BJ (cell line): ENCODE measurements at regions not wholly inside any gene's neighbourhood (a gene's known extent, or its start where the extent isn't known, plus 50 kb on each side); places are given as distances from the start of the nearest gene placed in this dataset.

Experiments
- CTCF ChIA-PET: fragments of 350-600 bp; formaldehyde crosslinking; extraction: SDS; loops from one replicate; lab custom pipeline; 2021; ENCODE audit warnings: antibody characterized with exemption, inconsistent platforms; lab: Yijun Ruan, JAX
- POLR2A ChIA-PET: fragments of 300-600 bp; sonication (Branson Sonifier 250); formaldehyde crosslinking; extraction: SDS; loops from one replicate; lab custom pipeline; 2021; ENCODE audit warnings: antibody characterized with exemption; lab: Charles Lee
- DNase-seq: peaks from one replicate; pipeline ENCODE4 v3.0.0-alpha.2; 2011; ENCODE audit warnings: low read depth
- H3K27me3 ChIP-seq: 2 replicates; pipeline ENCODE4 v1.6.0; 2011; ENCODE audit warnings: low read length; ENCODE audit not compliant: control insufficient read depth, insufficient read depth
- H3K36me3 ChIP-seq: 2 replicates; pipeline ENCODE4 v1.5.1; 2011; ENCODE audit warnings: low read length; ENCODE audit not compliant: control insufficient read depth, insufficient read depth
- H3K4me3 ChIP-seq: 2 replicates; pipeline ENCODE4 v1.5.1; 2011; ENCODE audit warnings: low read depth, mild to moderate bottlenecking, control low read depth, low read length
- TF ChIP-seq, protein P1 (sequence below): IDR thresholded peaks from 2 replicates; pipeline ENCODE4 v1.5.1; 2011; ENCODE audit warnings: low read depth, mild to moderate bottlenecking, control low read depth, inconsistent platforms, low read length, moderate library complexity; ENCODE audit not compliant: insufficient read depth

DNA sequence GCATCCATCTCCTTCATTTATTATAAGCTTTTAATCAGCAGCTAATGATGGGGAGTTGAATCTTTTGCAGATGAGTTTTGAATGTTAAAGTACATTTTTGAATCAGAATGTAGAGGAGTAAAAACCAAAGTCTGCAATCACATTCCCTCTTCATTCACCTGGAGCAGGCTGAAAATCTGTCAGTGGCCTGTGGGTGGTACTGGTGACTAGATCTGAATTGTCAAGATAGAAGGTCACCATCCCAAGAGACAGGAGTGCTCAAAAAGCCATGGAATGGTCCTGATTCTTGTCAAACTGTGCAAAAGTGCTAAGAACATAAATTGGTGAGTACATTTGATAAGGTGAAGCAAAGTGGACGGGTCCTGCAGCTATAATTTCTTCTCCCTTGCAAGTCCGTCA lies 881.3 kb upstream of the NR2F2 start:
- DNase-seq = no peak
- TF ChIP-seq, protein P1, sequence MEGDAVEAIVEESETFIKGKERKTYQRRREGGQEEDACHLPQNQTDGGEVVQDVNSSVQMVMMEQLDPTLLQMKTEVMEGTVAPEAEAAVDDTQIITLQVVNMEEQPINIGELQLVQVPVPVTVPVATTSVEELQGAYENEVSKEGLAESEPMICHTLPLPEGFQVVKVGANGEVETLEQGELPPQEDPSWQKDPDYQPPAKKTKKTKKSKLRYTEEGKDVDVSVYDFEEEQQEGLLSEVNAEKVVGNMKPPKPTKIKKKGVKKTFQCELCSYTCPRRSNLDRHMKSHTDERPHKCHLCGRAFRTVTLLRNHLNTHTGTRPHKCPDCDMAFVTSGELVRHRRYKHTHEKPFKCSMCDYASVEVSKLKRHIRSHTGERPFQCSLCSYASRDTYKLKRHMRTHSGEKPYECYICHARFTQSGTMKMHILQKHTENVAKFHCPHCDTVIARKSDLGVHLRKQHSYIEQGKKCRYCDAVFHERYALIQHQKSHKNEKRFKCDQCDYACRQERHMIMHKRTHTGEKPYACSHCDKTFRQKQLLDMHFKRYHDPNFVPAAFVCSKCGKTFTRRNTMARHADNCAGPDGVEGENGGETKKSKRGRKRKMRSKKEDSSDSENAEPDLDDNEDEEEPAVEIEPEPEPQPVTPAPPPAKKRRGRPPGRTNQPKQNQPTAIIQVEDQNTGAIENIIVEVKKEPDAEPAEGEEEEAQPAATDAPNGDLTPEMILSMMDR = no peak
- H3K27me3 ChIP-seq = no peaks in the 10 kb centered on the region
- ChIA-PET POLR2A (no interaction called here), CTCF (no interaction called here)
- no peaks in the 10 kb centered on the region for H3K36me3 ChIP-seq
- H3K4me3 ChIP-seq = no peak overlapping the region

DNA sequence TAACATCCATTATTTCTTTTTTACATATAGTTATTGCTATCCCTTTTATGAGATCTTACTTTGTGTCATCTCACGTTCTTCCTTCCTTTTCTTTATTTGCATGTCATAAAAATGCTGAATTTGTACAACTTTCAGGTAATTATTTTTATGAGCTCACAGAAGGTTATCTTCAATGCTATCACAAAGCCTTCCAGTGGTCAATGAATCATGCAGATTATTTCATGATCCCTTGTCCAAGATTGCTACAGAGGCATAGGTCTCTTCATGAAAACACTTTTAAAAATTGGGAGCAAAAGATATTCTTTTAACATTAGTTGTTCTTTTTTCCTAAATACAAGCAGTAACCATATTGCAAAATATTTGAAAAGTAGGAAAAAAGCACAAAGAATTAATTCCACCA lies 880.1 kb upstream of the NR2F2 start:
- Histone ChIP-seq H3K36me3 (no peaks in the 10 kb centered on the region), H3K27me3 (no peaks in the 10 kb centered on the region), H3K4me3 (no peak overlapping the region)
- CTCF ChIA-PET = no interaction called here
- DNase-seq = no peak
- POLR2A ChIA-PET = no interaction called here
- TF ChIP-seq, protein P1 = no peak

DNA sequence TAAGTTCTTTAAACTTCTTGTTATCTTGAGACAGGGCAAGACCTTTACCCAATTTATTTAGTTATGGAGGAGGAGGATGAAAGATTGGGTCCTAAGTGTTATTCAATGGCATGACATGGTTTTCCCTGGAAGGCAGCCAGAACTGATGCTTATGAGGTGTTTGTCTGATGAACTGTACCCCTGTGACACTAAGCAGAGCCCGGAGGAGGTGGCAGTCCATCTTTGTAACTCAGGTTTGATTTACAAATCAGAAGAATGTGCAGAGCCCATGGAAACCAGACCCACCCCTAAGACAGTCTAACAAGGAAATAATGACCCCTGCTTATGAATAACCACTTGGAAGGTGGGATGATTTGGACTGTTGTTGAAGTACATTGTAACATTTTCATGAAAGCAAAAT lies 878.6 kb upstream of the NR2F2 start:
- ChIA-PET POLR2A (no interaction called here), CTCF (interaction anchor here (1.4 kb wide), 1 partner anchor 9 kb away, joined by 3 read pairs; no protein-coding TSS in a partner anchor)
- Histone ChIP-seq H3K36me3 (no peaks in the 10 kb centered on the region), H3K27me3 (no peaks in the 10 kb centered on the region), H3K4me3 (no peak overlapping the region)
- DNase-seq = no peak
- TF ChIP-seq, protein P1 = no peak

DNA sequence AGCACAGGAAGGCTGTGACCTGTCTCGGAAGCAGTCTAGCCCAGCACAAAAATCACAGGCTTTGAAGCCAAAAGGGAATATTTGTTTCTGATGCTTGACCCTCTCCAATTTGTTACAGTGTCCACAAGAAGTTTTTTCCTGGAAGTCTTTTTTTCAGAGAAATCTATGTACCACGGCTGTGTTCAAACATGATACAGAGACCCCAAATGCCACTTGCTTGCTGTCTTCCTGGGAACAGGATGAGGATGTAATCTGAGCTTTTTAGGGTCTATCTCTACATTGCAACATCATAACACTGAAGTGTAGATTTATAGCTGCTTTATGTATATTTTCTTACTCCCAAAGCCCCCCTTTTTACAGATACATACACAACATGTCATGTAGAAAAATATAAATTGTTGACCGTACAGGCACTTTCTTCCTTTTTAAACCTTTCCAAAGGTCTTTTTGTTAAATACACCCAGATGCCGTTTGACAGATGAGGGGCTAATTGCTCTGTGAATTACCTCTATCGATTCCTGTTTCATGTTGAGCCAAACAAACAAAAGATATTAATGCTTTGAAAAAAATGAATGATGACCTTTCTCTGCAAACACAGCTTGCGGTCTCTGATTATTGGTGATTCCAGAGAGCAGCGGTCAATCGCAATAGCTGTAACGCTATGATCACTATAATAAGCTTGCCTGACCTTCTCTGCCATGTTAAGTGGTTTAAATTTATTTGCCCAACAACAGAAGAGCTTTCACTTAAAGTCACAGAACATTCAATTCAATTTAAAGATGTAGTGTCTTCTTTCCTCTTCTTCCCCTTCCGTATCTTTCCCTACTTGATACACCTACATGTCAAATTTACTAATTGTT lies 875.9 kb upstream of the NR2F2 start:
- H3K36me3 ChIP-seq = no peaks in the 10 kb centered on the region
- DNase-seq = no peak
- no peak overlapping the region for H3K4me3 ChIP-seq
- TF ChIP-seq, protein P1 = no peak
- H3K27me3 ChIP-seq = no peaks in the 10 kb centered on the region
- ChIA-PET POLR2A (no interaction called here), CTCF (no interaction called here)

DNA sequence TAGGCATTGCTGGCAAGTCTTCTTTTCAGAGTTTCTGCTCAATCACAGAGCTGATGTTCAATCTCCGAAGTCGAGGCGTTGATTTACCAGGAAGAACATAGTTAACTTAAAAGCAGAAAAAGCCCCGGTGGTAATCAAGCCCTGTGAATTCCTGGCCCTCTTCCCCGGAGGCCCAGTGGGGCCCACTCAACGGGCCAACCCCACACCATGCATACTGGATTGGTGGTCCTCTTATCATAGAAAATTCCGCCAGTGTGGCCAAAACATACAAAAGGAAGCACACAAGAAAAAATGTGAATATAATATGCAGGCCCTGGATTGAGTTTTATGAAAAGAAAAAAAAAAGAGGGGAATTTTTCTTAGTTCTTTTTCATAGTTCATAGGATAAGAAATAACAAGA lies 873.0 kb upstream of the NR2F2 start:
- POLR2A ChIA-PET = no interaction called here
- Histone ChIP-seq H3K27me3 (no peaks in the 10 kb centered on the region), H3K36me3 (no peaks in the 10 kb centered on the region), H3K4me3 (no peak overlapping the region)
- TF ChIP-seq, protein P1 = no peak
- no peak for DNase-seq
- CTCF ChIA-PET = no interaction called here
